RWPE2 (cell line): ENCODE measurements at regions not wholly inside any gene's neighbourhood (a gene's known extent, or its start where the extent isn't known, plus 50 kb on each side); places are given as distances from the start of the nearest gene placed in this dataset.

Source experiments
- ATAC-seq: fragments of 200-7000 bp; cut with Tn5 transposase; 3 replicates; pipeline ENCODE4 v1.9.1; 2021; ENCODE audit warnings: low read depth
- DNase-seq: peaks from one replicate; pipeline ENCODE4 v3.0.0-alpha.2; 2020; ENCODE audit warnings: low spot score
- H3K27ac ChIP-seq: fragments of 450-650 bp; 2 replicates; pipeline ENCODE4 v1.5.1; 2017; ENCODE audit warnings: mild to moderate bottlenecking; ENCODE audit not compliant: poor library complexity, severe bottlenecking
- H3K27me3 ChIP-seq: fragments of 250-450 bp; sonication (Bioruptor Pico); 2 replicates; pipeline ENCODE4 v1.5.1; 2021; ENCODE audit warnings: mild to moderate bottlenecking, moderate library complexity; ENCODE audit not compliant: insufficient read depth, poor library complexity, severe bottlenecking
- H3K36me3 ChIP-seq: fragments of 250-450 bp; sonication (Bioruptor Pico); 2 replicates; pipeline ENCODE4 v1.5.1; 2020; ENCODE audit warnings: low read depth, mild to moderate bottlenecking, moderate library complexity
- H3K4me1 ChIP-seq: fragments of 250-450 bp; sonication (Bioruptor Pico); 2 replicates; pipeline ENCODE4 v1.5.1; 2021; ENCODE audit warnings: mild to moderate bottlenecking, moderate library complexity; ENCODE audit not compliant: insufficient read depth, poor library complexity, severe bottlenecking
- H3K4me3 ChIP-seq: fragments of 250-450 bp; sonication (Bioruptor Pico); 2 replicates; pipeline ENCODE4 v1.5.1; 2021; ENCODE audit warnings: mild to moderate bottlenecking, moderate library complexity; ENCODE audit not compliant: severe bottlenecking
- H3K9me3 ChIP-seq: fragments of 250-450 bp; sonication (Bioruptor Pico); 2 replicates; pipeline ENCODE4 v1.5.1; 2021; ENCODE audit warnings: mild to moderate bottlenecking, moderate library complexity; ENCODE audit not compliant: severe bottlenecking
- TF ChIP-seq, protein P1 (sequence below): fragments of 450-650 bp; IDR thresholded peaks from one replicate; pipeline ENCODE4 v1.5.1; 2017; ENCODE audit warnings: mild to moderate bottlenecking, moderate library complexity; ENCODE audit not compliant: poor library complexity, severe bottlenecking

DNA sequence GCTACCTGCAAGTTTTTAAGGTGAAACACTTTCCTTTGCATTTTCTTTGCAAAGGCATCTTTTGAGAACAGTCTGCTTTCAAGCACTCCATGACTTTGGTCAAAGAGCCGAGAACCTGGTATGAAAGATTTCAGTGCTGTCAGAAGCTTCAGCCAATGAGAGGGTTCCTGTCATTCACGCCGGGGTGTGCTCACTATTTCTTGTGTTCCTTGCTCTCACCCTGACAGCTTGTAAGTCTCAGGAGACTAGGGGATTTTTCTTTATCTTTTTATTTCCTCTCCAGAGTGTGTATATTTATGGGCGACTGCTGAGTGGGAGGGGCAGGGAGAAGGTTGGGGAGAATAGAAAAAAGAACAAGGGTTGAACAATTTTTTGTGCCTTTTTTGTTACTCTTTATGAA is 334.0 kb downstream of the PSAT1 start:
- DNase-seq (no peak), ATAC-seq (no peak)
- no peak overlapping the region for H3K27ac ChIP-seq
- H3K4me3 ChIP-seq: no peak overlapping the region
- no peaks in the 10 kb centered on the region for H3K9me3 ChIP-seq
- TF ChIP-seq, protein P1, sequence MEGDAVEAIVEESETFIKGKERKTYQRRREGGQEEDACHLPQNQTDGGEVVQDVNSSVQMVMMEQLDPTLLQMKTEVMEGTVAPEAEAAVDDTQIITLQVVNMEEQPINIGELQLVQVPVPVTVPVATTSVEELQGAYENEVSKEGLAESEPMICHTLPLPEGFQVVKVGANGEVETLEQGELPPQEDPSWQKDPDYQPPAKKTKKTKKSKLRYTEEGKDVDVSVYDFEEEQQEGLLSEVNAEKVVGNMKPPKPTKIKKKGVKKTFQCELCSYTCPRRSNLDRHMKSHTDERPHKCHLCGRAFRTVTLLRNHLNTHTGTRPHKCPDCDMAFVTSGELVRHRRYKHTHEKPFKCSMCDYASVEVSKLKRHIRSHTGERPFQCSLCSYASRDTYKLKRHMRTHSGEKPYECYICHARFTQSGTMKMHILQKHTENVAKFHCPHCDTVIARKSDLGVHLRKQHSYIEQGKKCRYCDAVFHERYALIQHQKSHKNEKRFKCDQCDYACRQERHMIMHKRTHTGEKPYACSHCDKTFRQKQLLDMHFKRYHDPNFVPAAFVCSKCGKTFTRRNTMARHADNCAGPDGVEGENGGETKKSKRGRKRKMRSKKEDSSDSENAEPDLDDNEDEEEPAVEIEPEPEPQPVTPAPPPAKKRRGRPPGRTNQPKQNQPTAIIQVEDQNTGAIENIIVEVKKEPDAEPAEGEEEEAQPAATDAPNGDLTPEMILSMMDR: no peak
- H3K36me3 ChIP-seq: no peaks in the 10 kb centered on the region
- H3K27me3 ChIP-seq: no peaks in the 10 kb centered on the region
- H3K4me1 ChIP-seq: no peaks in the 10 kb centered on the region

DNA sequence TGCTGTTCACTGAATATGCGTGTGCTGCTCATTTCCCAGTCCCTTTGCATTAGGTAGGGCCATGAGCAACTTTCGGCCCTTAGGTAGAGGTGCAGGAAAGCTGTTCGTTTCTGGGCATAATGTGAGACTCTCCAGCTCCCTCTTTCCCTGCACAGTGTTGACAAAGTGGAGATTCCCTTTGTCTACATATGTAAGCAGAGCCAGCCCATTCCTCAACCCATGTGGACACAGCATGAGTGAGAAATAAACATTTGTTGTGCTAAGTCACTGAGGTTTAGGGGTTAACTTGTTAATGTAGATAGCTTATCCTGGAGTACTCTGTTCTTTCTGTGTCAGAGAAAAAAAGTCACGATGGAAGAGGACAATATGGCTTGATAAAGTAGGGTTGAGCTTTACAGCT is 343.8 kb downstream of the PSAT1 start:
- Histone ChIP-seq H3K4me1 (no peaks in the 10 kb centered on the region), H3K36me3 (no peaks in the 10 kb centered on the region), H3K4me3 (no peak overlapping the region), H3K27me3 (no peaks in the 10 kb centered on the region), H3K9me3 (peaks cover 2% of the 10 kb centered on the region), H3K27ac (no peak overlapping the region)
- TF ChIP-seq, protein P1: no peak
- DNase-seq (no peak), ATAC-seq (no peak)

DNA sequence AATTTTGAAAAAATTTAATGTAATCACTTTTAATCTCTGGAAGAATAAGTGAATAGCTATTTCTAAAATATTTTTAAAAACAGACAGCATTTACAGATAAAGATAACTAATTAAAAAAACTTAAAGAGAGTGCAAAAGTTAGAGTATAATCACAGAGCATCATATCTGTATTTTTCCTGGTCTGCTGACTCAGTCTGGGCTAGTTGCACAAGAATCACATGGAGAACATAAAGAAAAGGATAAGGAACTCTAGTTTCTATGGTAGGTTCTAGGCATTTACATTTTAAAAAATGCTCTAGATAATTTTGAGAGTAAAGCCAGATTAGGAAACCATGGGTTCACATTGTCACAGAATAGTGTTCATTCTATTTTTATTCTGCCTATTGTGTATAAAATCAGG is 347.4 kb downstream of the PSAT1 start:
- DNase-seq (no peak), ATAC-seq (no peak)
- no peak overlapping the region for H3K27ac ChIP-seq

DNA sequence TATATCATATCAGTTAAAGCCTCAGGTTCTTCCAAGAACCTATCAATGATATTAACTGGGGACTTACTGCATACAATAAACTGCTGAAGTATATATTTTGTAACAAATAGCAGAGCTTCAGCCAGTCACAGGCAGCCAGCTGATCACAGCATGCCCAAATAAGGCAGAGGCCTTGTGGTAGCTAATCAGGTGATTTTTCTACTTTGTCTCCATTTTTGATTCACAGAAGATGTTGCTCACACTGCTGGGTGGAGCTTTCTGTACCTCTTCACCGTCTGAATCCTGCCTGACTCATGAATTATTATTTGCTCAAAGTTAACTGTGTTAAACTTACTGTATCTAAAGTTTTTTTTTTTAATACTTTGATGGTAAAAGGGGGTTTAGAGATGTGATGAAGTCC is 357.4 kb downstream of the PSAT1 start:
- Histone ChIP-seq H3K27ac (no peak overlapping the region), H3K36me3 (no peaks in the 10 kb centered on the region), H3K4me1 (no peaks in the 10 kb centered on the region), H3K27me3 (no peaks in the 10 kb centered on the region), H3K4me3 (no peak overlapping the region), H3K9me3 (no peaks in the 10 kb centered on the region)
- TF ChIP-seq, protein P1: no peak
- no peak for ATAC-seq
- DNase-seq: no peak

More for the DNA sequence above, 347.4 kb downstream of the PSAT1 start:
- Histone ChIP-seq H3K4me3 (no peak overlapping the region), H3K4me1 (no peaks in the 10 kb centered on the region), H3K27me3 (no peaks in the 10 kb centered on the region), H3K36me3 (no peaks in the 10 kb centered on the region), H3K9me3 (peaks cover 2% of the 10 kb centered on the region)
- TF ChIP-seq, protein P1: no peak

DNA sequence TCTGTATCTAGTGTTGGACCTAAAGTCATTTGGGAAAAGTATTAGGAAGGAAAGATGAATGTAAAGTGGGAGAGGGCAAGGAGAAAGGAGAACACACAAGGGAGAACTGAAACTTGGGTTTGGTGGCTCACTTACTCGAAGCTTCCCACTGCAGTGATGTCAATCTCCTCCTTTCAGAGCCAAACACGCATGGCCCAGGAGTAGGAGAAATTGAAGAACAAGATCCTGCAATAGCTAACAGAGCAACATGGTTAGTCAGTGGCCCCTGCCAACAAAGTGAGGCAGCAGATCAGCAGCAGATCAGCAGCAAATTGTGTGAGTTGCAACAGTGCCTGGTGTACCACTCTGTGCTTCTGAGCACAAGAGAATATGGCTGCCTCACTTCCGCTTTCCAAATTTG is 366.4 kb downstream of the PSAT1 start:
- Histone ChIP-seq H3K27me3 (no peaks in the 10 kb centered on the region), H3K4me1 (peaks cover 14% of the 10 kb centered on the region)
- no peak for DNase-seq

More for the DNA sequence above, 366.4 kb downstream of the PSAT1 start:
- Histone ChIP-seq H3K9me3 (no peaks in the 10 kb centered on the region), H3K4me3 (no peak overlapping the region), H3K36me3 (no peaks in the 10 kb centered on the region), H3K27ac (no peak overlapping the region)
- TF ChIP-seq, protein P1: no peak
- no peak for ATAC-seq
